Hepatocyte (in vitro differentiated cells): ENCODE measurements at regions not wholly inside any gene's neighbourhood (a gene's known extent, or its start where the extent isn't known, plus 50 kb on each side); places are given as distances from the start of the nearest gene placed in this dataset.

Experiments
- DNase-seq: peaks from one replicate; pipeline ENCODE4 v3.0.0-alpha.2; 2016; ENCODE audit warnings: low spot score
- H2AFZ ChIP-seq: fragments of 200-600 bp; sonication (generic); 2 replicates; pipeline ENCODE4 v1.6.0; 2016; ENCODE audit warnings: antibody characterized with exemption, mild to moderate bottlenecking
- H3K27ac ChIP-seq: fragments of 200-600 bp; sonication (generic); 2 replicates; pipeline ENCODE4 v1.5.1; 2016; ENCODE audit warnings: mild to moderate bottlenecking
- H3K27me3 ChIP-seq: fragments of 200-600 bp; sonication (generic); 2 replicates; pipeline ENCODE4 v1.6.1; 2016
- H3K36me3 ChIP-seq: fragments of 200-600 bp; sonication (generic); replicated peaks from 2 replicates; pipeline ENCODE4 v1.5.1; 2016; ENCODE audit warnings: low read depth; ENCODE audit not compliant: insufficient read depth
- H3K4me1 ChIP-seq: fragments of 200-600 bp; sonication (generic); 2 replicates; pipeline ENCODE4 v1.5.1; 2016; ENCODE audit warnings: mild to moderate bottlenecking, moderate library complexity; ENCODE audit not compliant: insufficient read depth
- H3K4me2 ChIP-seq: fragments of 200-600 bp; sonication (generic); 2 replicates; pipeline ENCODE4 v1.6.0; 2016
- H3K4me3 ChIP-seq: fragments of 200-600 bp; sonication (generic); 2 replicates; pipeline ENCODE4 v1.5.1; 2016; ENCODE audit warnings: mild to moderate bottlenecking
- H3K79me2 ChIP-seq: fragments of 200-600 bp; sonication (generic); 2 replicates; pipeline ENCODE4 v1.6.0; 2017; ENCODE audit warnings: mild to moderate bottlenecking
- H3K9me2 ChIP-seq: fragments of 200-600 bp; sonication (generic); replicated peaks from 2 replicates; pipeline ENCODE4 v1.6.0; 2017; ENCODE audit warnings: mild to moderate bottlenecking; ENCODE audit not compliant: insufficient read depth
- H3K9me3 ChIP-seq: fragments of 200-600 bp; sonication (generic); 2 replicates; pipeline ENCODE4 v1.5.1; 2016; ENCODE audit warnings: low read depth, mild to moderate bottlenecking
- H4K20me1 ChIP-seq: fragments of 200-600 bp; sonication (generic); 2 replicates; pipeline ENCODE4 v1.6.0; 2016; ENCODE audit warnings: mild to moderate bottlenecking; ENCODE audit not compliant: insufficient read depth, poor library complexity, severe bottlenecking
- EZH2 ChIP-seq: fragments of 200-600 bp; sonication (generic); IDR thresholded peaks from 2 replicates; pipeline ENCODE4 v1.6.1; 2016; ENCODE audit warnings: antibody characterized with exemption, mild to moderate bottlenecking, borderline replicate concordance
- EZH2phosphoT487 ChIP-seq: fragments of 200-600 bp; sonication (generic); IDR thresholded peaks from one replicate; pipeline ENCODE4 v1.6.1; 2018; ENCODE audit warnings: antibody characterized with exemption, mild to moderate bottlenecking, low read depth, moderate library complexity; ENCODE audit not compliant: unreplicated experiment, severe bottlenecking
- WGBS: methylation state at CpG from one replicate; pipeline ENCODE4 v1.1.6; 2016; ENCODE audit warnings: low lambda C conversion rate; ENCODE audit errors: missing lambda C conversion rate; 5-methylcytosine and 5-hydroxymethylcytosine counted together
- TF ChIP-seq, protein P1 (sequence below): fragments of 200-600 bp; sonication (generic); IDR thresholded peaks from 2 replicates; pipeline ENCODE4 v1.5.1; 2016; ENCODE audit warnings: antibody characterized with exemption, mild to moderate bottlenecking; ENCODE audit not compliant: poor library complexity

GRCh38 chr7:68006619-68007018 lies 1010.0 kb downstream of the TYW1 start:
- no peak overlapping the region for H2AFZ ChIP-seq
- no peaks in the 10 kb centered on the region for H3K36me3 ChIP-seq
- no peaks in the 10 kb centered on the region for H3K79me2 ChIP-seq
- H3K9me2 ChIP-seq: no peaks in the 10 kb centered on the region
- no peaks in the 10 kb centered on the region for H3K4me1 ChIP-seq
- no peaks in the 10 kb centered on the region for H4K20me1 ChIP-seq
- H3K4me2 ChIP-seq: no peak overlapping the region
- DNase-seq: no peak
- no peaks in the 10 kb centered on the region for H3K9me3 ChIP-seq
- TF ChIP-seq, protein P1, sequence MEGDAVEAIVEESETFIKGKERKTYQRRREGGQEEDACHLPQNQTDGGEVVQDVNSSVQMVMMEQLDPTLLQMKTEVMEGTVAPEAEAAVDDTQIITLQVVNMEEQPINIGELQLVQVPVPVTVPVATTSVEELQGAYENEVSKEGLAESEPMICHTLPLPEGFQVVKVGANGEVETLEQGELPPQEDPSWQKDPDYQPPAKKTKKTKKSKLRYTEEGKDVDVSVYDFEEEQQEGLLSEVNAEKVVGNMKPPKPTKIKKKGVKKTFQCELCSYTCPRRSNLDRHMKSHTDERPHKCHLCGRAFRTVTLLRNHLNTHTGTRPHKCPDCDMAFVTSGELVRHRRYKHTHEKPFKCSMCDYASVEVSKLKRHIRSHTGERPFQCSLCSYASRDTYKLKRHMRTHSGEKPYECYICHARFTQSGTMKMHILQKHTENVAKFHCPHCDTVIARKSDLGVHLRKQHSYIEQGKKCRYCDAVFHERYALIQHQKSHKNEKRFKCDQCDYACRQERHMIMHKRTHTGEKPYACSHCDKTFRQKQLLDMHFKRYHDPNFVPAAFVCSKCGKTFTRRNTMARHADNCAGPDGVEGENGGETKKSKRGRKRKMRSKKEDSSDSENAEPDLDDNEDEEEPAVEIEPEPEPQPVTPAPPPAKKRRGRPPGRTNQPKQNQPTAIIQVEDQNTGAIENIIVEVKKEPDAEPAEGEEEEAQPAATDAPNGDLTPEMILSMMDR: no peak
- TF ChIP-seq EZH2phosphoT487 (no peak), EZH2 (no peak)
- no peaks in the 10 kb centered on the region for H3K27me3 ChIP-seq
- H3K4me3 ChIP-seq: no peak overlapping the region
- 65% methylated on average over 2 of the region's 2 CpGs for WGBS
- H3K27ac ChIP-seq: no peak overlapping the region

DNA sequence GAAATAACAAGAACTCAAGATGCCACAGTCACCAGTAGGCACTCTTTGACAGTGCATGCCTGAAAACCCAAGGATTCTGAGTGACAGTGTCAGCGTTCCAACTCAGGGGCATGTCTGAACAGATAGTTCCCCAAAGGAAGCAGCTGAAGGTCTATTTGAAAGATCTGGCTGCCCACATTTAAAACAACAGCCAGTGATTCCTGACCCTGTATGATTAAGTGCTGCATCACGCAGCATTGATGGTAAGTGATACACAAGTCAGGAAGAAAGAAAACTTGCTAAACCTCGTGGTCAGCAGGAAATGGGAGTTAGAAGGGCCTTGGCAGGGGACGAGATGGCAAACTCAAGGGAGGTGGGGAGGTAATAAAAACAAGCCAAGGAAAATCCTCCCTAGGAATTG lies 1013.1 kb downstream of the TYW1 start:
- no peak overlapping the region for H2AFZ ChIP-seq
- no peaks in the 10 kb centered on the region for H4K20me1 ChIP-seq
- DNase-seq: no peak
- no peak overlapping the region for H3K4me2 ChIP-seq
- no peaks in the 10 kb centered on the region for H3K27me3 ChIP-seq
- no peaks in the 10 kb centered on the region for H3K4me1 ChIP-seq
- H3K9me2 ChIP-seq: no peaks in the 10 kb centered on the region
- H3K79me2 ChIP-seq: no peaks in the 10 kb centered on the region
- H3K36me3 ChIP-seq: no peaks in the 10 kb centered on the region
- no peak overlapping the region for H3K4me3 ChIP-seq
- TF ChIP-seq, protein P1: no peak
- no peak for TF ChIP-seq EZH2phosphoT487
- TF ChIP-seq EZH2: no peak
- no peak overlapping the region for H3K27ac ChIP-seq
- WGBS: 75% methylated on average over 4 of the region's 4 CpGs
- H3K9me3 ChIP-seq: no peaks in the 10 kb centered on the region

DNA sequence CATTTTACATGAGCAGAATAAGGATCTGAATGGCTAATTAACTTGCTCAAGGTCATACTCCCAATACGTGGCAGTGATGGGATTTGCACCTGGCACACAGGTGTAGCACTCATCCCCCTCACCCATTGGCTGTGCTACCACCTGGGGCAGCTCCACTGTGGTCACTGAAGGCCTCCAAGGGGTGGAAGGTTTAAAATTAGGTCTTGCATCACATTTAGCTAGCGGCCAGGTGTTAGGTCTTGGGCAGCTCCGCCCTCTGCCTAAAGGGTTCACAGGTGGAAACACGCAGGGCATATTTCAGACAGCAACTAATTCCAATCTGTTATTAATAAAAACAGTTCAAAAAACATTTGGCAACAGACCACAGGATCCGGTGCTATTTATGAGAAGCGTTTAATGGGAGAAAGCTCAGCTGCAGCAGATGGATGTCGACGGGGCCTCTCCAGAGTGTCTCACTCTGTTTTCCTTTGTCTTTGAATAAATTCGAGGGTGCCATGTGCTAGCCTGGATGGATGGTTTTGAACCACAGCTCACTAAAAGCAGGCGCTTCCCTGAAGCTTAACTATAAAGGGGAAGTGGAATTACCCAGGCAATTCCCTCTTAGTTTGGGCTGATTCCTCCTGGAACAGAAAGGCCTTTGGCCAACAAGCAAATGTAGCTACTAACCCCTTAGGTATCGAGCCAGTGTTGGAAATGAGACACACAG lies 1017.6 kb downstream of the TYW1 start:
- TF ChIP-seq EZH2phosphoT487 (no peak), EZH2 (no peak)
- TF ChIP-seq, protein P1: no peak
- H3K36me3 ChIP-seq: no peaks in the 10 kb centered on the region
- H3K4me3 ChIP-seq: no peak overlapping the region
- no peak overlapping the region for H3K27ac ChIP-seq
- H3K27me3 ChIP-seq: no peaks in the 10 kb centered on the region
- H3K4me1 ChIP-seq: no peaks in the 10 kb centered on the region
- H3K4me2 ChIP-seq: no peak overlapping the region
- WGBS: 75% methylated on average over 11 of the region's 11 CpGs
- H2AFZ ChIP-seq: no peak overlapping the region
- no peaks in the 10 kb centered on the region for H3K79me2 ChIP-seq
- DNase-seq: no peak
- H3K9me3 ChIP-seq: no peaks in the 10 kb centered on the region
- no peaks in the 10 kb centered on the region for H3K9me2 ChIP-seq
- no peaks in the 10 kb centered on the region for H4K20me1 ChIP-seq
